DOHH2 (cell line): ENCODE measurements at regions not wholly inside any gene's neighbourhood (a gene's known extent, or its start where the extent isn't known, plus 50 kb on each side); places are given as distances from the start of the nearest gene placed in this dataset.

ENCODE experiments used
- CTCF ChIP-seq: fragments of 200-600 bp; sonication (generic); IDR thresholded peaks from one replicate; pipeline ENCODE4 v1.5.1; 2014; ENCODE audit warnings: antibody characterized with exemption, mild to moderate bottlenecking, low read depth, low read length; ENCODE audit not compliant: poor library complexity, severe bottlenecking
- EZH2phosphoT487 ChIP-seq: fragments of 200-600 bp; sonication (generic); IDR thresholded peaks from 2 replicates; pipeline ENCODE4 v1.6.1; 2017; ENCODE audit warnings: borderline replicate concordance, mild to moderate bottlenecking, antibody characterized with exemption, low read length, moderate library complexity, mixed read lengths

- TF ChIP-seq CTCF (no peak), EZH2phosphoT487 (no peak)
These were observed 426.4 kb downstream of the ACTR3B start for GRCh38 chr7:153185936-153186335.
